H9 (cell line): ENCODE measurements at regions not wholly inside any gene's neighbourhood (a gene's known extent, or its start where the extent isn't known, plus 50 kb on each side); places are given as distances from the start of the nearest gene placed in this dataset.

Experiments used
- DNase-seq: peaks from one replicate; pipeline ENCODE4 v3.0.0-alpha.2; 2017
- H2AFZ ChIP-seq: one replicate; pipeline ENCODE4 v1.6.1; 2013; ENCODE audit warnings: mild to moderate bottlenecking, low read length, control low read depth, moderate library complexity
- H2AK5ac ChIP-seq: 2 replicates; pipeline ENCODE4 v1.6.1; 2013; ENCODE audit warnings: low read length, control low read depth, mixed read lengths; ENCODE audit not compliant: insufficient read length
- H2BK120ac ChIP-seq: one replicate; pipeline ENCODE4 v1.6.1; 2013; ENCODE audit warnings: low read depth, mild to moderate bottlenecking, low read length, control low read depth, inconsistent platforms; ENCODE audit not compliant: poor library complexity, severe bottlenecking
- H2BK12ac ChIP-seq: 2 replicates; pipeline ENCODE4 v1.6.1; 2013; ENCODE audit warnings: low read length, control low read depth, mixed read lengths, low read depth; ENCODE audit not compliant: insufficient read length
- H2BK15ac ChIP-seq: 2 replicates; pipeline ENCODE4 v1.6.1; 2013; ENCODE audit warnings: low read depth, low read length, control low read depth
- H2BK20ac ChIP-seq: one replicate; pipeline ENCODE4 v1.6.1; 2013; ENCODE audit warnings: low read depth, mild to moderate bottlenecking, low read length, control low read depth, inconsistent platforms; ENCODE audit not compliant: poor library complexity, severe bottlenecking
- H2BK5ac ChIP-seq: 2 replicates; pipeline ENCODE4 v1.6.1; 2013; ENCODE audit warnings: low read length, control low read depth, mixed read lengths; ENCODE audit not compliant: insufficient read length
- H3K14ac ChIP-seq: 2 replicates; pipeline ENCODE4 v1.6.1; 2013; ENCODE audit warnings: low read length, control low read depth; ENCODE audit not compliant: insufficient read depth
- H3K18ac ChIP-seq: 2 replicates; pipeline ENCODE4 v1.6.1; 2013; ENCODE audit warnings: low read depth, mild to moderate bottlenecking, mixed read lengths, low read length, control low read depth; ENCODE audit not compliant: insufficient read length
- H3K23ac ChIP-seq: 2 replicates; pipeline ENCODE4 v1.6.1; 2013; ENCODE audit warnings: low read length, control low read depth, mixed read lengths, low read depth; ENCODE audit not compliant: insufficient read length
- H3K23me2 ChIP-seq: 2 replicates; pipeline ENCODE4 v1.6.1; 2013; ENCODE audit warnings: low read depth, mild to moderate bottlenecking, mixed read lengths, low read length, control low read depth; ENCODE audit not compliant: insufficient read length, poor library complexity, severe bottlenecking
- H3K27ac ChIP-seq: 2 replicates; pipeline ENCODE4 v1.5.1; 2013; ENCODE audit warnings: low read length, control low read depth, mixed read lengths, low read depth; ENCODE audit not compliant: insufficient read length
- H3K27me3 ChIP-seq: 2 replicates; pipeline ENCODE4 v1.6.1; 2013; ENCODE audit warnings: low read length, control low read depth, inconsistent platforms; ENCODE audit not compliant: insufficient read depth
- H3K4ac ChIP-seq: 2 replicates; pipeline ENCODE4 v1.6.1; 2013; ENCODE audit warnings: low read depth, mild to moderate bottlenecking, control low read depth, inconsistent platforms, low read length, moderate library complexity
- H3K4me1 ChIP-seq: 2 replicates; pipeline ENCODE4 v1.6.1; 2013; ENCODE audit warnings: low read length, control low read depth, inconsistent platforms; ENCODE audit not compliant: insufficient read depth
- H3K4me2 ChIP-seq: 2 replicates; pipeline ENCODE4 v1.6.1; 2013; ENCODE audit warnings: low read length, control low read depth, mixed read lengths; ENCODE audit not compliant: insufficient read length, insufficient read depth
- H3K56ac ChIP-seq: 2 replicates; pipeline ENCODE4 v1.6.1; 2013; ENCODE audit warnings: low read depth, mild to moderate bottlenecking, mixed read lengths, low read length, control low read depth; ENCODE audit not compliant: insufficient read length
- H3K79me1 ChIP-seq: 2 replicates; pipeline ENCODE4 v1.6.1; 2013; ENCODE audit warnings: low read depth, mild to moderate bottlenecking, moderate library complexity, low read length, control low read depth, inconsistent platforms; ENCODE audit not compliant: insufficient read depth, poor library complexity, severe bottlenecking
- H3K79me2 ChIP-seq: 2 replicates; pipeline ENCODE4 v1.6.1; 2013; ENCODE audit warnings: low read length, control low read depth, inconsistent platforms; ENCODE audit not compliant: insufficient read depth
- H3K9ac ChIP-seq: 2 replicates; pipeline ENCODE4 v1.6.1; 2013; ENCODE audit warnings: low read length, control low read depth, mixed read lengths; ENCODE audit not compliant: insufficient read length; ENCODE audit errors: extremely low read depth
- H3K9me3 ChIP-seq: one replicate; pipeline ENCODE4 v1.6.1; 2013; ENCODE audit warnings: low read depth, low read length, inconsistent platforms; ENCODE audit not compliant: control insufficient read depth
- H3T11ph ChIP-seq: one replicate; pipeline ENCODE4 v1.6.1; 2013; ENCODE audit warnings: mild to moderate bottlenecking, low read length, control low read depth, inconsistent platforms
- H4K20me1 ChIP-seq: one replicate; pipeline ENCODE4 v1.6.1; 2013; ENCODE audit not compliant: control insufficient read depth, insufficient read length, insufficient read depth
- H4K5ac ChIP-seq: 2 replicates; pipeline ENCODE4 v1.6.1; 2013; ENCODE audit warnings: low read depth, mild to moderate bottlenecking, mixed read lengths, low read length, control low read depth; ENCODE audit not compliant: insufficient read length
- H4K8ac ChIP-seq: replicated peaks from 2 replicates; pipeline ENCODE4 v1.6.1; 2013; ENCODE audit warnings: low read length, control low read depth, mixed read lengths, low read depth; ENCODE audit not compliant: insufficient read length
- H4K91ac ChIP-seq: 2 replicates; pipeline ENCODE4 v1.6.1; 2013; ENCODE audit warnings: low read depth, mild to moderate bottlenecking, moderate library complexity, mixed read lengths, low read length, control low read depth; ENCODE audit not compliant: insufficient read length
- H3K27ac Mint-ChIP-seq, 3 experiments: 2 replicates in 2 of 3; 3 replicates in 1 of 3; pipeline ENCODE4 v1.8.0; 2020 to 2021; ENCODE audit warnings: mixed read lengths in 3 of 3, mild to moderate bottlenecking in 1 of 3, moderate library complexity in 1 of 3
- H3K27me3 Mint-ChIP-seq: 2 replicates; pipeline ENCODE4 v1.8.0; 2021; ENCODE audit warnings: low read depth, mild to moderate bottlenecking, moderate library complexity, mixed read lengths
- H3K36me3 Mint-ChIP-seq, 3 experiments: 2 replicates in 2 of 3; 3 replicates in 1 of 3; pipeline ENCODE4 v1.8.0; 2020 to 2021; ENCODE audit warnings: low read depth in 3 of 3, mixed read lengths in 3 of 3; ENCODE audit not compliant: insufficient read depth in 1 of 3
- H3K4me1 Mint-ChIP-seq, 2 experiments: 2 replicates each; pipeline ENCODE4 v1.8.0; 2020; ENCODE audit warnings: mixed read lengths in 2 of 2
- H3K4me3 Mint-ChIP-seq, 2 experiments: 2 replicates in 1 of 2; 3 replicates in 1 of 2; pipeline ENCODE4 v1.8.0; 2020 to 2021; ENCODE audit warnings: mild to moderate bottlenecking in 2 of 2, mixed read lengths in 2 of 2, moderate library complexity in 1 of 2
- H3K9me3 Mint-ChIP-seq, 2 experiments: 2 replicates in 1 of 2; 3 replicates in 1 of 2; pipeline ENCODE4 v1.8.0; 2020; ENCODE audit warnings: mild to moderate bottlenecking in 2 of 2, mixed read lengths in 2 of 2, moderate library complexity in 1 of 2
- WGBS: extraction: QIAGEN DNeasy Blood & Tissue Kit; methylation state at CpG from one replicate; pipeline ENCODE4 v1.1.7; 2013; ENCODE audit warnings: missing lambda C conversion rate, low lambda C conversion rate, mixed read lengths; ENCODE audit not compliant: insufficient read length; ENCODE audit errors: extremely low coverage; 5-methylcytosine and 5-hydroxymethylcytosine counted together
- TF ChIP-seq, protein P1 (sequence below): fragments of 200-600 bp; sonication (generic); conservative IDR thresholded peaks from 3 replicates; pipeline ENCODE4 v1.8.0; 2021; ENCODE audit warnings: antibody characterized with exemption, mild to moderate bottlenecking

- Histone ChIP-seq H4K5ac (no peak overlapping the region), H2BK12ac (no peak overlapping the region), H3K23me2 (no peaks in the 10 kb centered on the region), H2AFZ (no peak overlapping the region), H2BK120ac (no peak overlapping the region), H3K79me2 (no peaks in the 10 kb centered on the region), H4K8ac (no peak overlapping the region), H3K9ac (no peak overlapping the region), H3K79me1 (no peaks in the 10 kb centered on the region), H3K4me2 (no peak overlapping the region), H2BK15ac (no peak overlapping the region), H2BK5ac (no peak overlapping the region), H3T11ph (no peak overlapping the region), H3K23ac (no peak overlapping the region), H2AK5ac (no peak overlapping the region), H3K18ac (no peak overlapping the region), H4K20me1 (no peaks in the 10 kb centered on the region), H3K4me1 (peaks cover 8% of the 10 kb centered on the region; the same call in 1 of the 2 replicates), H3K56ac (no peak overlapping the region), H4K91ac (no peak overlapping the region), H3K9me3 (no peaks in the 10 kb centered on the region), H2BK20ac (no peak overlapping the region), H3K4ac (no peak overlapping the region), H3K27me3 (no peaks in the 10 kb centered on the region), H3K14ac (no peak overlapping the region), H3K27ac (no peak overlapping the region)
- Mint-ChIP-seq H3K27me3 (peaks cover 1% of the 10 kb centered on the region; the same call in 1 of the 2 replicates), H3K4me1 (peaks cover 23 to 28% of the 10 kb centered on the region in 2 experiments), H3K9me3 (no peaks in the 10 kb centered on the region), H3K4me3 (no peak overlapping the region), H3K36me3 (no peaks in the 10 kb centered on the region; a peak in 1 of 7 replicates), H3K27ac (no peak overlapping the region)
- TF ChIP-seq, protein P1, sequence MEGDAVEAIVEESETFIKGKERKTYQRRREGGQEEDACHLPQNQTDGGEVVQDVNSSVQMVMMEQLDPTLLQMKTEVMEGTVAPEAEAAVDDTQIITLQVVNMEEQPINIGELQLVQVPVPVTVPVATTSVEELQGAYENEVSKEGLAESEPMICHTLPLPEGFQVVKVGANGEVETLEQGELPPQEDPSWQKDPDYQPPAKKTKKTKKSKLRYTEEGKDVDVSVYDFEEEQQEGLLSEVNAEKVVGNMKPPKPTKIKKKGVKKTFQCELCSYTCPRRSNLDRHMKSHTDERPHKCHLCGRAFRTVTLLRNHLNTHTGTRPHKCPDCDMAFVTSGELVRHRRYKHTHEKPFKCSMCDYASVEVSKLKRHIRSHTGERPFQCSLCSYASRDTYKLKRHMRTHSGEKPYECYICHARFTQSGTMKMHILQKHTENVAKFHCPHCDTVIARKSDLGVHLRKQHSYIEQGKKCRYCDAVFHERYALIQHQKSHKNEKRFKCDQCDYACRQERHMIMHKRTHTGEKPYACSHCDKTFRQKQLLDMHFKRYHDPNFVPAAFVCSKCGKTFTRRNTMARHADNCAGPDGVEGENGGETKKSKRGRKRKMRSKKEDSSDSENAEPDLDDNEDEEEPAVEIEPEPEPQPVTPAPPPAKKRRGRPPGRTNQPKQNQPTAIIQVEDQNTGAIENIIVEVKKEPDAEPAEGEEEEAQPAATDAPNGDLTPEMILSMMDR: no peak
- DNase-seq: no peak
- no CpG with 5 or more reads among the region's 4 CpGs for WGBS
Observed at GRCh38 chr10:25849988-25850387, 84.0 kb upstream of the MYO3A start.
